Tibial nerve (tissue), 3 donors: ENCODE measurements at regions not wholly inside any gene's neighbourhood (a gene's known extent, or its start where the extent isn't known, plus 50 kb on each side); places are given as distances from the start of the nearest gene placed in this dataset.

Experiments
- CTCF ChIP-seq, 5 experiments: fragments of 200-600 bp in 3 of 5; fragments of 450-650 bp in 2 of 5; sonication (generic) in 3 of 5; IDR thresholded peaks; one replicate each; pipeline ENCODE4 v1.5.1; 2016 to 2019; ENCODE audit warnings: antibody characterized with exemption in 5 of 5, mild to moderate bottlenecking in 3 of 5, moderate library complexity in 2 of 5
- POLR2A ChIP-seq, 2 donors: fragments of 450-650 bp; IDR thresholded peaks; one replicate each; pipeline ENCODE4 v1.6.1; 2017; ENCODE audit warnings: antibody characterized with exemption in 2 of 2, mild to moderate bottlenecking in 2 of 2, moderate library complexity in 2 of 2

GRCh38 chr14:101398011-101398410, 163.3 kb upstream of the DIO3 start:
- no peak for TF ChIP-seq POLR2A (IDR thresholded peaks at IDR 0.05)
- no peak for TF ChIP-seq CTCF (IDR thresholded peaks at IDR 0.05)
